HCT116 (cell line): ENCODE measurements at regions not wholly inside any gene's neighbourhood (a gene's known extent, or its start where the extent isn't known, plus 50 kb on each side); places are given as distances from the start of the nearest gene placed in this dataset.

Experiments
- ATAC-seq: fragments of 200-7000 bp; cut with Tn5 transposase; 2 replicates; pipeline ENCODE4 v1.9.1; 2020; ENCODE audit warnings: mild to moderate bottlenecking, moderate library complexity
- BruUV-seq: library from RNA; stranded (reverse); fragments of 400-500 nt; replicated peaks from 2 replicates; lab custom pipeline; 2021; lab: Mats Ljungman, UMichigan
- CTCF ChIA-PET: fragments of 300-600 bp; sonication (Branson Sonifier 250); formaldehyde crosslinking; loops from one replicate; lab custom pipeline; 2021; ENCODE audit warnings: antibody characterized with exemption; lab: Charles Lee
- POLR2A ChIA-PET: fragments of 300-600, 350-600 bp; sonication (Branson Sonifier 250); formaldehyde crosslinking; loops from one replicate; lab custom pipeline; 2021; ENCODE audit warnings: antibody characterized with exemption; lab: Charles Lee
- RAD21 ChIA-PET, 2 experiments: fragments of 300-600 bp; sonication (Branson Sonifier 250); formaldehyde crosslinking; loops; one replicate each; lab custom pipeline; 2023; ENCODE audit warnings: low total read pairs in 2 of 2; ENCODE audit not compliant: uncharacterized antibody in 2 of 2, unreplicated experiment in 2 of 2, low non-redundant PET in 1 of 2; lab: Charles Lee
- DNase-seq: peaks from one replicate; pipeline ENCODE4 v3.0.0-alpha.2; 2010; ENCODE audit warnings: low read depth, low spot score
- H2AFZ ChIP-seq: fragments of 200-600 bp; shearing (Covaris generic), sonication (generic); 2 replicates; pipeline ENCODE4 v1.6.1; 2017; ENCODE audit warnings: low read depth, mixed run types, mixed read lengths, antibody characterized with exemption, low read length; ENCODE audit not compliant: poor library complexity, severe bottlenecking
- H3K27ac ChIP-seq: 2 replicates; pipeline ENCODE4 v1.5.1; 2012; ENCODE audit warnings: low read depth, low read length
- H3K27me3 ChIP-seq: fragments of 200-600 bp; sonication (generic); 2 replicates; pipeline ENCODE4 v1.6.1; 2016; ENCODE audit warnings: mixed run types, low read length, mixed read lengths; ENCODE audit not compliant: insufficient read depth
- H3K36me3 ChIP-seq, 2 experiments: fragments of 200-500 bp in 1 of 2; fragments of 200-600 bp in 1 of 2; sonication (Bioruptor generic) in 1 of 2; sonication (generic) in 1 of 2; 2 replicates each; pipeline versions ENCODE4 v1.5.1 to v1.6.1; 2014 to 2016; ENCODE audit warnings: low read length in 2 of 2, inconsistent platforms in 1 of 2, mixed read lengths in 1 of 2, mixed run types in 1 of 2; ENCODE audit not compliant: insufficient read depth in 2 of 2, control insufficient read depth in 1 of 2
- H3K4me1 ChIP-seq, 2 experiments: fragments of 200-600 bp in 1 of 2; sonication (generic) in 1 of 2; 2 replicates each; pipeline versions ENCODE4 v1.5.1 to v1.6.1; 2012 to 2017; ENCODE audit warnings: low read length in 2 of 2, inconsistent platforms in 1 of 2, mild to moderate bottlenecking in 1 of 2, mixed read lengths in 1 of 2, mixed run types in 1 of 2, moderate library complexity in 1 of 2; ENCODE audit not compliant: insufficient read depth in 2 of 2, control insufficient read depth in 1 of 2
- H3K4me2 ChIP-seq: fragments of 200-600 bp; sonication (generic); 2 replicates; pipeline ENCODE4 v1.6.1; 2017; ENCODE audit warnings: mixed run types, low read length, mixed read lengths
- H3K4me3 ChIP-seq, 2 experiments: fragments of 200-600 bp in 1 of 2; sonication (generic) in 1 of 2; replicated peaks in 1 of 2; 2 replicates each; pipeline ENCODE4 v1.5.1; 2011 to 2016; ENCODE audit warnings: low read length in 2 of 2, control low read depth in 1 of 2, low read depth in 1 of 2, mild to moderate bottlenecking in 1 of 2, mixed read lengths in 1 of 2, mixed run types in 1 of 2
- H3K79me2 ChIP-seq: fragments of 200-600 bp; sonication (generic); 2 replicates; pipeline ENCODE4 v1.6.1; 2017; ENCODE audit warnings: mild to moderate bottlenecking, mixed run types, low read length, moderate library complexity, mixed read lengths; ENCODE audit not compliant: insufficient read depth
- H3K9ac ChIP-seq: fragments of 200-600 bp; sonication (generic); 2 replicates; pipeline ENCODE4 v1.6.1; 2016; ENCODE audit warnings: low read length, mixed read lengths
- H3K9me2 ChIP-seq: fragments of 200-600 bp; sonication (generic), shearing (Covaris generic); 2 replicates; pipeline ENCODE4 v1.6.1; 2017; ENCODE audit warnings: mixed run types, mild to moderate bottlenecking, moderate library complexity; ENCODE audit not compliant: insufficient read depth
- H3K9me3 ChIP-seq, 2 experiments: fragments of 200-500 bp in 1 of 2; fragments of 200-600 bp in 1 of 2; sonication (Bioruptor generic) in 1 of 2; sonication (generic) in 1 of 2; 2 replicates each; pipeline ENCODE4 v1.6.1; 2014 to 2017; ENCODE audit warnings: low read length in 2 of 2, mixed read lengths in 2 of 2, inconsistent platforms in 1 of 2, low read depth in 1 of 2, mild to moderate bottlenecking in 1 of 2, mixed run types in 1 of 2, moderate library complexity in 1 of 2; ENCODE audit not compliant: control insufficient read depth in 1 of 2, insufficient read depth in 1 of 2
- H4K20me1 ChIP-seq: fragments of 200-600 bp; sonication (generic), shearing (Covaris generic); 2 replicates; pipeline ENCODE4 v1.6.1; 2017; ENCODE audit warnings: mixed run types, mild to moderate bottlenecking, moderate library complexity; ENCODE audit not compliant: insufficient read depth
- CBX3 ChIP-seq: IDR thresholded peaks from 2 replicates; pipeline ENCODE4 v1.6.1; 2012; ENCODE audit warnings: low read depth
- CEBPB ChIP-seq: IDR thresholded peaks from 2 replicates; pipeline ENCODE4 v1.6.1; 2012; ENCODE audit warnings: low read depth
- EGR1 ChIP-seq: IDR thresholded peaks from 2 replicates; pipeline ENCODE4 v1.6.1; 2012; ENCODE audit warnings: low read depth
- EZH2phosphoT487 ChIP-seq: fragments of 200-600 bp; IDR thresholded peaks from 2 replicates; pipeline ENCODE4 v1.6.1; 2018; ENCODE audit warnings: antibody characterized with exemption, borderline replicate concordance
- FOSL1 ChIP-seq: IDR thresholded peaks from 2 replicates; pipeline ENCODE4 v1.6.1; 2012; ENCODE audit warnings: low read depth
- JUND ChIP-seq: IDR thresholded peaks from 2 replicates; pipeline ENCODE4 v1.6.1; 2012
- RAD21 ChIP-seq: IDR thresholded peaks from 2 replicates; pipeline ENCODE4 v1.6.1; 2012; ENCODE audit warnings: low read depth, mild to moderate bottlenecking
- SIN3A ChIP-seq: IDR thresholded peaks from 2 replicates; pipeline ENCODE4 v1.6.1; 2012; ENCODE audit warnings: low read depth
- SP1 ChIP-seq: IDR thresholded peaks from 2 replicates; pipeline ENCODE4 v1.6.1; 2012; ENCODE audit warnings: low read depth
- SRF ChIP-seq: IDR thresholded peaks from 2 replicates; pipeline ENCODE4 v1.6.1; 2012; ENCODE audit warnings: low read depth
- YY1 ChIP-seq: IDR thresholded peaks from 2 replicates; pipeline ENCODE4 v1.6.1; 2011; ENCODE audit warnings: low read length, low read depth, moderate library complexity, mild to moderate bottlenecking; ENCODE audit not compliant: insufficient replicate concordance; ENCODE audit errors: extremely low read depth
- intact Hi-C: fragments of 100-400 bp; cut with micrococcal nuclease; formaldehyde crosslinking; loops from 2 replicates; pipeline ENCODE4 v1.10.0; 2022
- TF ChIP-seq, protein P1 (sequence below): IDR thresholded peaks from 2 replicates; pipeline ENCODE4 v1.6.1; 2012; ENCODE audit warnings: low read depth
- TF ChIP-seq, protein P2 (sequence below), 3 experiments: fragments of 200-600 bp in 1 of 3; sonication (generic) in 1 of 3; IDR thresholded peaks in 2 of 3; conservative IDR thresholded peaks in 1 of 3; 2 replicates each; pipeline ENCODE4 v1.5.1; 2012 to 2017; ENCODE audit warnings: low read depth in 2 of 3, low read length in 2 of 3, antibody characterized with exemption in 1 of 3, borderline replicate concordance in 1 of 3, control low read depth in 1 of 3, mild to moderate bottlenecking in 1 of 3, mixed read lengths in 1 of 3, mixed run types in 1 of 3, moderate library complexity in 1 of 3; ENCODE audit not compliant: insufficient read depth in 1 of 3

DNA sequence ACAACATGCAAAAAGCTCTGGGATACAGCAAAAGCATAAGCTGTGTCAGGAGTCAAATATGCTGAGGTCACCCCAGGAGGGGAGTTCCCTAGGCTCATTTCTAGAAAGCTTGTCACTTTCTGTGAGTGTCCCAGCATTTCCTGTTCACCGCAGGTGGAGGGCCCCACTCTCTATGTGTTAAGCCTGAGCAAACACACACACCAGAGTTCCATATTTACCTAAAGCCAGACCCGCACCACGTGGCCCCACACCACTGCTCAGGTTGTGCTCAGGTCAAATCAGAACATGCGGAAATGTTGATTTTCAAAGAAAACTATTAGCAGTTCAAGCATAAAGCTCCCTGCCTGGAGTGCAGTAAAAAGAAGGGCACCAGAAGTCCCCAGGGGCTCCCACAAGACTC lies 259.6 kb upstream of the PPP2R2D start:
- DNase-seq, result no peak
- no peaks in the 10 kb centered on the region for H3K9me3 ChIP-seq
- RAD21 ChIA-PET, result no interaction called here

More for the DNA sequence above, 259.6 kb upstream of the PPP2R2D start:
- no peaks in the 10 kb centered on the region for H4K20me1 ChIP-seq
- no peaks in the 10 kb centered on the region for H3K9me2 ChIP-seq
- CTCF ChIA-PET, result no interaction called here
- H3K9ac ChIP-seq, result no peak overlapping the region
- H3K4me1 ChIP-seq, result no peaks in the 10 kb centered on the region
- TF ChIP-seq, protein P1, sequence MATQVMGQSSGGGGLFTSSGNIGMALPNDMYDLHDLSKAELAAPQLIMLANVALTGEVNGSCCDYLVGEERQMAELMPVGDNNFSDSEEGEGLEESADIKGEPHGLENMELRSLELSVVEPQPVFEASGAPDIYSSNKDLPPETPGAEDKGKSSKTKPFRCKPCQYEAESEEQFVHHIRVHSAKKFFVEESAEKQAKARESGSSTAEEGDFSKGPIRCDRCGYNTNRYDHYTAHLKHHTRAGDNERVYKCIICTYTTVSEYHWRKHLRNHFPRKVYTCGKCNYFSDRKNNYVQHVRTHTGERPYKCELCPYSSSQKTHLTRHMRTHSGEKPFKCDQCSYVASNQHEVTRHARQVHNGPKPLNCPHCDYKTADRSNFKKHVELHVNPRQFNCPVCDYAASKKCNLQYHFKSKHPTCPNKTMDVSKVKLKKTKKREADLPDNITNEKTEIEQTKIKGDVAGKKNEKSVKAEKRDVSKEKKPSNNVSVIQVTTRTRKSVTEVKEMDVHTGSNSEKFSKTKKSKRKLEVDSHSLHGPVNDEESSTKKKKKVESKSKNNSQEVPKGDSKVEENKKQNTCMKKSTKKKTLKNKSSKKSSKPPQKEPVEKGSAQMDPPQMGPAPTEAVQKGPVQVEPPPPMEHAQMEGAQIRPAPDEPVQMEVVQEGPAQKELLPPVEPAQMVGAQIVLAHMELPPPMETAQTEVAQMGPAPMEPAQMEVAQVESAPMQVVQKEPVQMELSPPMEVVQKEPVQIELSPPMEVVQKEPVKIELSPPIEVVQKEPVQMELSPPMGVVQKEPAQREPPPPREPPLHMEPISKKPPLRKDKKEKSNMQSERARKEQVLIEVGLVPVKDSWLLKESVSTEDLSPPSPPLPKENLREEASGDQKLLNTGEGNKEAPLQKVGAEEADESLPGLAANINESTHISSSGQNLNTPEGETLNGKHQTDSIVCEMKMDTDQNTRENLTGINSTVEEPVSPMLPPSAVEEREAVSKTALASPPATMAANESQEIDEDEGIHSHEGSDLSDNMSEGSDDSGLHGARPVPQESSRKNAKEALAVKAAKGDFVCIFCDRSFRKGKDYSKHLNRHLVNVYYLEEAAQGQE, result no peak
- TF ChIP-seq JUND (no peak), EGR1 (no peak), CBX3 (no peak), SRF (no peak), RAD21 (no peak), SP1 (no peak), EZH2phosphoT487 (no peak), CEBPB (no peak), FOSL1 (no peak), SIN3A (no peak), YY1 (no peak)
- TF ChIP-seq, protein P2, sequence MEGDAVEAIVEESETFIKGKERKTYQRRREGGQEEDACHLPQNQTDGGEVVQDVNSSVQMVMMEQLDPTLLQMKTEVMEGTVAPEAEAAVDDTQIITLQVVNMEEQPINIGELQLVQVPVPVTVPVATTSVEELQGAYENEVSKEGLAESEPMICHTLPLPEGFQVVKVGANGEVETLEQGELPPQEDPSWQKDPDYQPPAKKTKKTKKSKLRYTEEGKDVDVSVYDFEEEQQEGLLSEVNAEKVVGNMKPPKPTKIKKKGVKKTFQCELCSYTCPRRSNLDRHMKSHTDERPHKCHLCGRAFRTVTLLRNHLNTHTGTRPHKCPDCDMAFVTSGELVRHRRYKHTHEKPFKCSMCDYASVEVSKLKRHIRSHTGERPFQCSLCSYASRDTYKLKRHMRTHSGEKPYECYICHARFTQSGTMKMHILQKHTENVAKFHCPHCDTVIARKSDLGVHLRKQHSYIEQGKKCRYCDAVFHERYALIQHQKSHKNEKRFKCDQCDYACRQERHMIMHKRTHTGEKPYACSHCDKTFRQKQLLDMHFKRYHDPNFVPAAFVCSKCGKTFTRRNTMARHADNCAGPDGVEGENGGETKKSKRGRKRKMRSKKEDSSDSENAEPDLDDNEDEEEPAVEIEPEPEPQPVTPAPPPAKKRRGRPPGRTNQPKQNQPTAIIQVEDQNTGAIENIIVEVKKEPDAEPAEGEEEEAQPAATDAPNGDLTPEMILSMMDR (IDR thresholded peaks at IDR 0.05 in 2 of 3, conservative IDR thresholded peaks at IDR 0.05 in 1 of 3; ENCODE audit: borderline replicate concordance in 1 of 3, insufficient read depth in 1 of 3, low read depth in 2 of 3, low read length in 2 of 3), result no peak
- TF ChIP-seq, all 23 proteins: peak for 0
- no peak for ATAC-seq
- Histone ChIP-seq H3K4me2 (no peak overlapping the region), H3K36me3 (no peaks in the 10 kb centered on the region), H3K27ac (no peak overlapping the region), H3K79me2 (no peaks in the 10 kb centered on the region), H3K27me3 (no peaks in the 10 kb centered on the region), H3K4me3 (no peak overlapping the region), H2AFZ (no peak overlapping the region)
- BruUV-seq, result no TSS peak
- intact Hi-C loops, result no loop called here
- POLR2A ChIA-PET, result no interaction called here
